Left renal cortex interstitium (tissue), 4 donors: ENCODE measurements at regions not wholly inside any gene's neighbourhood (a gene's known extent, or its start where the extent isn't known, plus 50 kb on each side); places are given as distances from the start of the nearest gene placed in this dataset.

Experiments used
- DNase-seq, 4 donors: peaks; one replicate each; pipeline ENCODE4 v3.0.0-alpha.2; 2013; ENCODE audit warnings: low read depth in 4 of 4, low spot score in 2 of 4, missing footprints in 1 of 4

GRCh38 chr9:91039125-91039834 is 237.7 kb downstream of the SYK start:
- DNase-seq: no peak

- DNase-seq: no peak
These were observed 238.2 kb downstream of the SYK start for GRCh38 chr9:91039835-91040140.

- no peak for DNase-seq
These were observed 239.0 kb downstream of the SYK start for GRCh38 chr9:91040371-91041215.

DNA sequence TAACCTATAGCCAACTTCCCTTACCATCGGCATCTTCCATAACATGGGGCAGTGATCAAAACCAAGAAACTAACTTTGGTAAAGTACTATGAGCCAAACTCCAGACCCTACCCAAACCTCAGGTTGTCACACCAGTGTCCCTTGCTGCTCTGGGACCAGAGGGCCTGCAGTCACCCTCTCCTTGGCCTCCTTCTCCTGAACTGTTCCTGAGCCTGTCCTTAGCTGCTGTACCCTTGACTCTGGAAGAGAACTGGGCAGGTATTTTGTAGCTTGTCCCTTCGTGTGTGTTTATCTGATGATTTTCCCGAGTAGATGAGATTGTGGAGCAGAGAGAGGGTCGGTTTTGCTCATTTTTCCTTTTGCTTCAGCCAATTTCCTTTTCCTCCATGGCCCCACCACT is 240.4 kb downstream of the SYK start:
- DNase-seq: no peak

DNA sequence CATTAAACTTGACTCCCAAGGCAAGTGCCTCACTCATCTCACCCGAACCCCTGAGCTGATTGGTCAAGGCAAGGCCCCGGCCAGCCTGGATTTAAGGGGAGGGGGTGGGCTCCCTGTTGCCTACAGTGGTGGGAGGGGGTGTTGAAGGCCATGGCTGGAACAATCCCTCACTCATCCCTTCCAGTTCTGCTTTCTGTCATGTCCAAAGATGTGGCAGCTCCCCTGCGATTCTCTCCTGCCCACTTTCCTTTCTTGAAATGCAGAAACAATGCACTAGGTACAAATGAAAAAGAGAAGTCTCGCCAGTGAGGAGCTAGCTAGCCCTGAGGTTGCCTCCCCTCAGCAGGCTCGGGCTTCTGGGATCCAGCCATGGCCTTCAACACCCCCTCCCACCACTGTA is 240.9 kb downstream of the SYK start:
- no peak for DNase-seq

- no peak for DNase-seq
These were observed 241.6 kb downstream of the SYK start for GRCh38 chr9:91043056-91043810.

DNA sequence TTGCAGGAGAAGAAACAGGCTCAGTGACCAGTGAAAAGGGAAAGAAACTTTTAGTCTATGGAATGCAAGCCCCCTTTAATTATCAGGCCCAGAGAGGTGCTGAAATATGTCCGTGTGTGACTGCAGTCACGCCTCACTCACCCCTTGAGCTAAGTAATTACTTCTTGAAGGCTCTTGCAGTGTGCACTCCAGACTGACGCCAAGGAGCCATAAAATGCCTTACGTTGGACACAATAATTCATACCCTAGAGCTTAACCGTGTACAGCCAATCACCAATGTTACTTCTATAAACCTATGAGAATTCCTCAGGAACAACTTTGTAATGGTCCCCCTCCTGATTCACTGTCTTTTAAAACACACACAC is 242.2 kb downstream of the SYK start:
- DNase-seq: no peak

DNA sequence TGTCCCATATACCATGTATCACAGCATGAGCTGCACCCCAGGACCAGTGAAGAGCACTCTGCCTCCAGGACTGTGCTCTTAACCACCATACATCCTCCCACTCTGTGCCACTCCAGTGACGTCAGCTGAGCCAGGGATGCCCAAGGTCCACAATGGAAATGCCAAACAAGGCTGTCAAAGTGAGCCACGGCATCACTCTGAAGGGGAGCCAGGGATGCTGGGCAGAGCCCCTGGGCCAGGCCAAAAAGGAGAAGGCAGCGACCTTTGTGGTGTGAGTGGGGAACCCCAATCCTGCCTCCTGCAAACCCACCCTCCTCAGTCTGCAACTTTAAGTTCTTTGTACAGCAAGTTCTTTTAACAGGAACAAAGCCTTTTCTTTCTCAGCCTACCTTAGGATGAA is 242.7 kb downstream of the SYK start:
- DNase-seq: no peak

- no peak for DNase-seq
These were observed 243.4 kb downstream of the SYK start for GRCh38 chr9:91045041-91045440.

DNA sequence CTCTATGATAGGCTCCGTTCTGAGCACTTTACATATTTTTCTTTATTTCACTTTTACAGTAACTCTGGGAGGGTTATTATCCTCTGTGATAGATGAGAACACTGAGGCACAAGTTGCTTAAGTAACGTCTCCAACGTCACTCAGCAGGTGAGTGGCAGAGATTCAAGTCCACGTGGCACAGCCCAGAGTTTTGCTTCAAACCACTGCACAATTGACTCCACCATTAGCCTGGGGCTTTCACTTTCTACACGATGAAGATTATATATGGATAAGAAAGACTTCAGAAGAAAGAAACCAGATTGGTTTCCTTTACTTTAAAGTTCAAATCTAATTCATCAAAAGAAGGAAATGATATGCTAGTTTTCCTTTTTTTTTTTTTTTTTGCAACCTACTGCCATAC is 245.9 kb downstream of the SYK start:
- no peak for DNase-seq

GRCh38 chr9:91047993-91048607 is 246.5 kb downstream of the SYK start:
- DNase-seq: no peak

GRCh38 chr9:91048749-91049148 is 247.1 kb downstream of the SYK start:
- no peak for DNase-seq

GRCh38 chr9:91053824-91054223 is 252.2 kb downstream of the SYK start:
- no peak for DNase-seq

DNA sequence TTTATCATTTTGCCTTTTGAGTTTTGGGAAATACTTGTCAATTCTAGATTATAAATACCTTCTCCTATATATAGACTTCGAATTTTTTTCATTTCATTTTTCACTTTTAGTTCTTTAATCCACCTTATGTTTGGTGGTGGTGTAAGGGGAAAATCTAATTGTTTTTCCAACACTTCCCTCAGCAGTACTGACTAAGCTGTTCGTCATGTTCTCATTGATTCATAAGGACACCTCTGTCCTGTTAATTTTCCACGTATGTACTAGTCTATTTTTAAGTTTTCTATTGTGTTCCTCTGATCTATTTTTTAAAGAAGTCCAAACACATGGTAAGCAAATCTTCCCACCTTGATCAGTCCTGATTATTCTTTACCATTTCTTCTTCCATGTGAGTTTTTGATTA is 254.2 kb downstream of the SYK start:
- no peak for DNase-seq

GRCh38 chr9:91056486-91056885 is 254.9 kb downstream of the SYK start:
- no peak for DNase-seq

DNA sequence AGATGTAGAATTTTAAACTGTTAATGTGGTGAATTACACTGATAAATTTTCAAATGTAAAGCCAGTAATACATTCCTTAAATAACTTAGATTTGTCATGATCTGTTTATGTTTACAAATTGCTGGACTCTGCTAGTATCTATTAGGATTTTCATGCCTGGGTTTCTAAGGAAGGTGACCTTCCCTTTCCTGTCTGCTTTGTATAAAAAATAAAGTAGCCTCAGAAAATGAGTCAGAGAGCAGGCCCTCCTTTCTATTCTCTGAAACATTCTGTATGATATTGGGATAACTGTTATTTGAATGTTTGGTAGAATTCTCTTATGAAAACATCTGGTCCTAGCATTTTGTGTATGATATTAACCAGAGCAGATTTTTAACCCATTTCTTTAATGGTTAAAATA is 255.3 kb downstream of the SYK start:
- DNase-seq: no peak

DNA sequence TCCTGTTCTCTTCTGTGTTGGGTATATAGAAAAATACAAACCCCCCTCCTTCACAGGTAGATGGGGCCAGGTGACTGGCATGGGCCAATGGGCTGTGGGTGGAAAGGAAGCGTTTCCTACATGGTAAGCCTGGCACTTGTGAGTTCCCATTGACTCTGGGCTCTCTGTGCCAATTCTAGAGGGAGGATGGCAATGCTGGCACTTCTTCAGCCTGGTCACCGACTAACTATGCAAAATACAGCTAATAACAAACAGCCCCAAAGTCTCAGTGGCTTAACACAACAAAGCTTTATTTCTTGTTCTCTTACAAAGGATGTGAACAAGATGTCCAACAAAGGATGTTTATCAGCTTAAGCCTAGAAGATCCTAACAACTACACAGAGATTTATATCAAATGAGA is 258.1 kb downstream of the SYK start:
- DNase-seq: no peak

DNA sequence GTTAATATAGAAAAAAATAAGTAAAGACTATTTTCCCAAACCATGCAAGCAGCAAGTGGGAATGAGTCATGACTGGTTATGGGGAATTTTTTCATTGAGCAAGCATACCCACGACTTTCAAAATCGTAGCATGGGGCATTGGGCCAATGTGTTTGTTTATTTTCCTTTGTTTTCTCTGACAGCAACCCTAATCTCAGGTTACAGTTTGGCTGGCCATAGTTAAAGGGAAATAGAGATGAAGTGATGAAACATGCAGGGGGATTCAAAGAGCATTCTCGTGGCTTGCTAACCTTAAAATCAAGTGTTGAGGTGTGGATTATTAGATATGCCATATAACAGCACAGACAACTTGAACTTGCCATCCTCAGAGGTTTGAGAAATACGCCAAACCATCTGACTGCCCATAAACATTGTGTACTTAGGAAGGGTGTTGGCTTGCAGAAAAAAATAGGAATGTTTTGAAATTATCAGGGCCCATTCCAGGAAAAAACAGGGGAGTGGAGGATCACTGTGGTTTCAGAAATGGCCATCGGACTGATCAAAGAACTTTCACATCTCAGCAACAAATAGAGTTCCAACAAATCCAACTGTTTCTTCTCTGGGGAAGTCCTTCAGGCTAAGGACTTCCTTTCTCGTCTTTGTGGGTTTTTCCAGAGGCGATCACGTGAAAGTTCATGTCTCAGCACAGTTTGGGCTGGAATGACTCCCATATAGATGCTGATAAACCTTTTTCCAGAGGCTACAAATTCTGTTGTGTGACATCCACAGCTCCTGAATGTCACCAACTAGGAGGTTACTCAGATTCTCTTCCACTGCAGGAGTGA is 259.1 kb downstream of the SYK start:
- DNase-seq: no peak

- no peak for DNase-seq
These were observed 259.9 kb downstream of the SYK start for GRCh38 chr9:91061506-91061905.

DNA sequence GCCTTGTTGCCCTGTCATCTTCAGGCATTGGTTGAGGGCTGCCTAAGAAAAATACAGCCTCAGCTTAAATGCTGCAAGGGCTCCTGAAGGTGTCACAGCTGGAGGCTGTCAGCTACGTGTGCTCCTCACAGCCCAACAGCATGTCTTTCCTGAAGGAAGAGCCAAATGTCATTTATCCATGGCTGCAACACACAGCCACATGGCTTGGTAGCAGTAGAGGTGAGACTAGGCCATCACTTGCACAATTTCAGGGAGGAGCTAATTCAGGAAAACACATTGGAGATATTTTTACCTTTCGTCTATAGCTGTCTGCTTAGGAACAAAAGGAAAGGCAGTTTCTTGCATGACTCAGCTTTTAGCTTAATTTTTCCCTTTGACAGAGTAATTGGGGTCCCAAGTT is 260.7 kb downstream of the SYK start:
- no peak for DNase-seq

DNA sequence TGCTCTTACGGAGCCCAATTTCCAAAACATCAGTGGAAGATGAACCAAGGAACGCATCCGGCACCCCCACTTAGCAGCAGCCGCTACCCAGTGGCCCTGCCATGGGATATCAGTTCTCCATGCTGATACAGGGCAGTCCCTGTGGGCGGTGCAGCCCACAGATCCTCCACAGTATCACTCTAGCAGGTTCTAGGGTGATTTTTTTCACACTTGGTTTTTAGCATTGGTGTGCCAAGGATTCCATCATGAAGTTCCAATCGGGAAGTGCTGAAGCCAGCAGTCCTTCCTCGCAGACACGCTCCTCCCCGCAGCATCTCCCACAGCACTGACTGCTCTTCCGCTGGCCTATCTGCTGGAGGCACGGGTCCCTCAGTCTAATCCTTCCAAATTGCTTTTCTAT is 261.9 kb downstream of the SYK start:
- no peak for DNase-seq
